Nephron progenitor cell (in vitro differentiated cells): ENCODE measurements at regions not wholly inside any gene's neighbourhood (a gene's known extent, or its start where the extent isn't known, plus 50 kb on each side); places are given as distances from the start of the nearest gene placed in this dataset.
"Not testable (repeated sequence)": the region's sequence is repeated elsewhere in the genome, so short reads cannot be mapped to it uniquely, and the experiment has no call there.

Source experiments
- DNase-seq: peaks from one replicate; pipeline ENCODE4 v3.0.0; 2021
- H3K27ac Mint-ChIP-seq: 2 replicates; pipeline ENCODE4 v1.8.0; 2021; ENCODE audit warnings: mild to moderate bottlenecking, moderate library complexity, mixed read lengths
- H3K27me3 Mint-ChIP-seq: 2 replicates; pipeline ENCODE4 v1.8.0; 2021; ENCODE audit warnings: mild to moderate bottlenecking, low read depth, mixed read lengths; ENCODE audit not compliant: poor library complexity
- H3K36me3 Mint-ChIP-seq: 2 replicates; pipeline ENCODE4 v1.8.0; 2021; ENCODE audit warnings: low read depth, mixed read lengths
- H3K4me1 Mint-ChIP-seq: 2 replicates; pipeline ENCODE4 v1.8.0; 2021; ENCODE audit warnings: mixed read lengths
- H3K4me3 Mint-ChIP-seq: 2 replicates; pipeline ENCODE4 v1.8.0; 2021; ENCODE audit warnings: mild to moderate bottlenecking, moderate library complexity, mixed read lengths
- H3K9me3 Mint-ChIP-seq: 2 replicates; pipeline ENCODE4 v1.8.0; 2021; ENCODE audit warnings: mild to moderate bottlenecking, moderate library complexity, mixed read lengths
- CTCF ChIP-seq: fragments of 200-600 bp; sonication (generic); IDR thresholded peaks from 2 replicates; pipeline ENCODE4 v1.5.0; 2021; ENCODE audit warnings: antibody characterized with exemption

GRCh38 chr4:66123190-66123589 lies 452.9 kb upstream of the EPHA5 start:
- no peaks in the 10 kb centered on the region for H3K27me3 Mint-ChIP-seq
- TF ChIP-seq CTCF: no peak
- no peak overlapping the region for H3K27ac Mint-ChIP-seq
- no peaks in the 10 kb centered on the region for H3K9me3 Mint-ChIP-seq
- H3K4me3 Mint-ChIP-seq: no peak overlapping the region
- H3K36me3 Mint-ChIP-seq: no peaks in the 10 kb centered on the region
- DNase-seq: no peak
- H3K4me1 Mint-ChIP-seq: no peaks in the 10 kb centered on the region

GRCh38 chr4:66115231-66115630 lies 444.9 kb upstream of the EPHA5 start:
- H3K4me3 Mint-ChIP-seq, DNase-seq, H3K4me1 Mint-ChIP-seq, H3K36me3 Mint-ChIP-seq, H3K27me3 Mint-ChIP-seq, H3K27ac Mint-ChIP-seq: not testable (repeated sequence)
- peaks cover 12% of the 10 kb centered on the region for H3K9me3 Mint-ChIP-seq

DNA sequence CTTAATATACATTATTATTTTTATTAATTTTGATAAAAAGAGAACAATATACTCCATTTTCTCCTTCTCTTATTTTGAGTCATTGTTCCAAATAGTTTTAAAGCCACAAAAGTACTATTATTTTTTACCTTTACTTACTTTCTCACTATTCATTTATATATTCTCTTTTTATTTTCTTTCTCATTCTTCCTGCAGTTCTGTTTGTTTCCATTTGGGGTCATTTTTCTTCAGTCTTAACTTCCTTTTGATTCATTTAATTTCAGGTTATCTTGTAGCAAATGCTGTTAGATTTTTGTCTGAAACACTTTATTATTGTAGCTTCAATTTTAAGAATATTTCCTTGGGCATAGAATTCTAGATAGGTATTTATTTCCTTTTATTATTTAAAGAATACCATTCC lies 438.6 kb upstream of the EPHA5 start:
- H3K36me3 Mint-ChIP-seq: no peaks in the 10 kb centered on the region
- H3K9me3 Mint-ChIP-seq: peaks cover 14% of the 10 kb centered on the region

GRCh38 chr4:66097218-66097617 lies 426.9 kb upstream of the EPHA5 start:
- DNase-seq: no peak
- H3K36me3 Mint-ChIP-seq: no peaks in the 10 kb centered on the region
- no peak for TF ChIP-seq CTCF
- no peaks in the 10 kb centered on the region for H3K27me3 Mint-ChIP-seq
- no peaks in the 10 kb centered on the region for H3K9me3 Mint-ChIP-seq
- H3K27ac Mint-ChIP-seq: no peak overlapping the region
- H3K4me1 Mint-ChIP-seq: no peaks in the 10 kb centered on the region
- H3K4me3 Mint-ChIP-seq: no peak overlapping the region

More for the DNA sequence above, 438.6 kb upstream of the EPHA5 start:
- no peak overlapping the region for H3K4me3 Mint-ChIP-seq
- no peak overlapping the region for H3K27ac Mint-ChIP-seq
- peak; percentile 10 for TF ChIP-seq CTCF
- no peaks in the 10 kb centered on the region for H3K4me1 Mint-ChIP-seq
- H3K27me3 Mint-ChIP-seq: no peaks in the 10 kb centered on the region
- DNase-seq: no peak

GRCh38 chr4:66095065-66095464 lies 424.8 kb upstream of the EPHA5 start:
- H3K27ac Mint-ChIP-seq: no peak overlapping the region
- H3K36me3 Mint-ChIP-seq: no peaks in the 10 kb centered on the region
- no peaks in the 10 kb centered on the region for H3K9me3 Mint-ChIP-seq
- H3K4me3 Mint-ChIP-seq: no peak overlapping the region
- no peaks in the 10 kb centered on the region for H3K27me3 Mint-ChIP-seq
- no peaks in the 10 kb centered on the region for H3K4me1 Mint-ChIP-seq
- no peak for DNase-seq
- TF ChIP-seq CTCF: no peak

DNA sequence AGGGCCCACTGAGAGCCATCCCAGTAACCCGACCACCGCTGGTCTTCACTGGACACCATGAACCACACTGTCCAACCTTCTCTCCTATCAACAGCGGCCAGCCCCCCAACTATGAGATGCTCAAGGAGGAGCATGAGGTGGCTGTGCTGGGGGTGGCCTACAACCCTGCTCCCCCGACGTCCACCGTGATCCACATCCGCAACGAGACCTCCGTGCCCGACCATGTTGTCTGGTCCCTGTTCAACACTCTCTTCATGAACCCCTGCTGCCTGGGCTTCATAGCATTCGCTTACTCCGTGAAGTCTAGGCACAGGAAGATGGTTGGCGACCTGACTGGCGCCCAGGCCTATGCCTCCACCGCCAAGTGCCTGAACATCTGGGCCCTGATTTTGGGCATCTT lies 423.8 kb upstream of the EPHA5 start:
- no peak for TF ChIP-seq CTCF
- no peaks in the 10 kb centered on the region for H3K27me3 Mint-ChIP-seq
- DNase-seq: no peak
- no peak overlapping the region for H3K4me3 Mint-ChIP-seq
- no peaks in the 10 kb centered on the region for H3K9me3 Mint-ChIP-seq
- H3K27ac Mint-ChIP-seq: no peak overlapping the region
- H3K36me3 Mint-ChIP-seq: no peaks in the 10 kb centered on the region
- no peaks in the 10 kb centered on the region for H3K4me1 Mint-ChIP-seq
